ENCODE measurements at regions not wholly inside any gene's neighbourhood (a gene's known extent, or its start where the extent isn't known, plus 50 kb on each side); places are given as distances from the start of the nearest gene placed in this dataset.

GRCh38 chr5:3080366-3080765, 328.9 kb upstream of the IRX2 start:
- TF ChIP-seq EZH2 (IDR thresholded peaks at IDR 0.05; ENCODE audit: low read depth): no peak
- TF ChIP-seq CTCF (conservative IDR thresholded peaks at IDR 0.05): no peak
